ENCODE measurements at regions not wholly inside any gene's neighbourhood (a gene's known extent, or its start where the extent isn't known, plus 50 kb on each side); places are given as distances from the start of the nearest gene placed in this dataset.

GRCh38 chr18:30625961-30626360, 416.6 kb downstream of the DSC3 start:
- Histone ChIP-seq H3K36me3 (no peaks in the 10 kb centered on the region), H3K27me3 (no peaks in the 10 kb centered on the region), H3K9me3 (ENCODE audit: low read depth) (no peaks in the 10 kb centered on the region), H3K27ac (no peak overlapping the region), H3K4me1 (ENCODE audit: low read depth) (no peaks in the 10 kb centered on the region), H3K4me3 (no peak overlapping the region)
- DNase-seq (ENCODE audit: low read depth in 1 of 2, low spot score in 1 of 2) = no peak
- no peak for TF ChIP-seq CTCF (IDR thresholded peaks at IDR 0.05; ENCODE audit: low read depth, low read length)

GRCh38 chr18:30623401-30624065, 419.0 kb downstream of the DSC3 start:
- no peaks in the 10 kb centered on the region for H3K4me1 ChIP-seq (ENCODE audit: low read depth)
- no peak for DNase-seq (ENCODE audit: low read depth in 1 of 2, low spot score in 1 of 2)
- no peak overlapping the region for H3K4me3 ChIP-seq
- no peak overlapping the region for H3K27ac ChIP-seq
- H3K9me3 ChIP-seq (ENCODE audit: low read depth) = no peaks in the 10 kb centered on the region
- no peak for TF ChIP-seq CTCF (IDR thresholded peaks at IDR 0.05; ENCODE audit: low read depth, low read length)
- H3K36me3 ChIP-seq = no peaks in the 10 kb centered on the region
- no peaks in the 10 kb centered on the region for H3K27me3 ChIP-seq

GRCh38 chr18:30622635-30623034, 419.9 kb downstream of the DSC3 start:
- H3K4me1 ChIP-seq (ENCODE audit: low read depth) = no peaks in the 10 kb centered on the region
- no peak overlapping the region for H3K4me3 ChIP-seq
- H3K27me3 ChIP-seq = no peaks in the 10 kb centered on the region
- DNase-seq (ENCODE audit: low read depth in 1 of 2, low spot score in 1 of 2) = no peak
- H3K36me3 ChIP-seq = no peaks in the 10 kb centered on the region
- H3K9me3 ChIP-seq (ENCODE audit: low read depth) = no peaks in the 10 kb centered on the region
- no peak for TF ChIP-seq CTCF (IDR thresholded peaks at IDR 0.05; ENCODE audit: low read depth, low read length)
- no peak overlapping the region for H3K27ac ChIP-seq

- no peak for DNase-seq (ENCODE audit: low read depth in 1 of 2, low spot score in 1 of 2)
- Histone ChIP-seq H3K9me3 (ENCODE audit: low read depth) (no peaks in the 10 kb centered on the region), H3K4me1 (ENCODE audit: low read depth) (no peaks in the 10 kb centered on the region), H3K27ac (no peak overlapping the region), H3K4me3 (no peak overlapping the region), H3K27me3 (no peaks in the 10 kb centered on the region), H3K36me3 (no peaks in the 10 kb centered on the region)
- no peak for TF ChIP-seq CTCF (IDR thresholded peaks at IDR 0.05; ENCODE audit: low read depth, low read length)
Observed at GRCh38 chr18:30622104-30622503, 420.4 kb downstream of the DSC3 start.

GRCh38 chr18:30618567-30618966, 424.0 kb downstream of the DSC3 start:
- Histone ChIP-seq H3K4me1 (ENCODE audit: low read depth) (peaks cover 2% of the 10 kb centered on the region), H3K9me3 (ENCODE audit: low read depth) (no peaks in the 10 kb centered on the region), H3K27ac (no peak overlapping the region), H3K27me3 (no peaks in the 10 kb centered on the region), H3K4me3 (no peak overlapping the region), H3K36me3 (no peaks in the 10 kb centered on the region)
- DNase-seq (ENCODE audit: low read depth in 1 of 2, low spot score in 1 of 2) = no peak
- TF ChIP-seq CTCF (IDR thresholded peaks at IDR 0.05; ENCODE audit: low read depth, low read length) = no peak
